GM12864 (cell line): ENCODE measurements at regions not wholly inside any gene's neighbourhood (a gene's known extent, or its start where the extent isn't known, plus 50 kb on each side); places are given as distances from the start of the nearest gene placed in this dataset.

Experiments
- DNase-seq: peaks from one replicate; pipeline ENCODE4 v3.0.0-alpha.2; 2011; ENCODE audit warnings: low read depth
- H3K4me3 ChIP-seq: 2 replicates; pipeline ENCODE4 v1.5.1; 2011; ENCODE audit warnings: mild to moderate bottlenecking, low read depth, low read length, control low read depth
- TF ChIP-seq, protein P1 (sequence below): IDR thresholded peaks from 2 replicates; pipeline ENCODE4 v1.5.1; 2011; ENCODE audit warnings: low read depth, mild to moderate bottlenecking, moderate library complexity, low read length, control low read depth, inconsistent platforms; ENCODE audit errors: missing control alignments

DNA sequence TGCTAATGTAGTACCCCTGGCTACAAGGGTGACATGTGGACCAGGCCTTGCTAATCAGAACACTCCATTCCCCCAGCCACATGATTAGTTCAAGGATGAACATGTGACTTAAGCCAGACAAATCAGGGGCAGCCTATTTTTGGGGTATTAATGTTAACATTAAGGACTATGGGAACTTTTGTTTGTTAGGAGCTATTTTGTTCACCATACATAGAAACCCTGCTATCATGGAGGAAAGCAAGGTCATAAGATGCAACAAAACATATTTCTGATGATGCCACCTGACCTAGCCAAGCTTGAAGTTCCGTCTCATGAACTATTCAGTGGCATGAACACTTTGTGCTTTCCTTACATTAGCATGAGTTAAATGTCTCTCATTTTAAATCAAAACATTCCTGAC, 90.8 kb upstream of the PELI2 start:
- no peak for DNase-seq
- TF ChIP-seq, protein P1, sequence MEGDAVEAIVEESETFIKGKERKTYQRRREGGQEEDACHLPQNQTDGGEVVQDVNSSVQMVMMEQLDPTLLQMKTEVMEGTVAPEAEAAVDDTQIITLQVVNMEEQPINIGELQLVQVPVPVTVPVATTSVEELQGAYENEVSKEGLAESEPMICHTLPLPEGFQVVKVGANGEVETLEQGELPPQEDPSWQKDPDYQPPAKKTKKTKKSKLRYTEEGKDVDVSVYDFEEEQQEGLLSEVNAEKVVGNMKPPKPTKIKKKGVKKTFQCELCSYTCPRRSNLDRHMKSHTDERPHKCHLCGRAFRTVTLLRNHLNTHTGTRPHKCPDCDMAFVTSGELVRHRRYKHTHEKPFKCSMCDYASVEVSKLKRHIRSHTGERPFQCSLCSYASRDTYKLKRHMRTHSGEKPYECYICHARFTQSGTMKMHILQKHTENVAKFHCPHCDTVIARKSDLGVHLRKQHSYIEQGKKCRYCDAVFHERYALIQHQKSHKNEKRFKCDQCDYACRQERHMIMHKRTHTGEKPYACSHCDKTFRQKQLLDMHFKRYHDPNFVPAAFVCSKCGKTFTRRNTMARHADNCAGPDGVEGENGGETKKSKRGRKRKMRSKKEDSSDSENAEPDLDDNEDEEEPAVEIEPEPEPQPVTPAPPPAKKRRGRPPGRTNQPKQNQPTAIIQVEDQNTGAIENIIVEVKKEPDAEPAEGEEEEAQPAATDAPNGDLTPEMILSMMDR: no peak
- H3K4me3 ChIP-seq: no peak overlapping the region

DNA sequence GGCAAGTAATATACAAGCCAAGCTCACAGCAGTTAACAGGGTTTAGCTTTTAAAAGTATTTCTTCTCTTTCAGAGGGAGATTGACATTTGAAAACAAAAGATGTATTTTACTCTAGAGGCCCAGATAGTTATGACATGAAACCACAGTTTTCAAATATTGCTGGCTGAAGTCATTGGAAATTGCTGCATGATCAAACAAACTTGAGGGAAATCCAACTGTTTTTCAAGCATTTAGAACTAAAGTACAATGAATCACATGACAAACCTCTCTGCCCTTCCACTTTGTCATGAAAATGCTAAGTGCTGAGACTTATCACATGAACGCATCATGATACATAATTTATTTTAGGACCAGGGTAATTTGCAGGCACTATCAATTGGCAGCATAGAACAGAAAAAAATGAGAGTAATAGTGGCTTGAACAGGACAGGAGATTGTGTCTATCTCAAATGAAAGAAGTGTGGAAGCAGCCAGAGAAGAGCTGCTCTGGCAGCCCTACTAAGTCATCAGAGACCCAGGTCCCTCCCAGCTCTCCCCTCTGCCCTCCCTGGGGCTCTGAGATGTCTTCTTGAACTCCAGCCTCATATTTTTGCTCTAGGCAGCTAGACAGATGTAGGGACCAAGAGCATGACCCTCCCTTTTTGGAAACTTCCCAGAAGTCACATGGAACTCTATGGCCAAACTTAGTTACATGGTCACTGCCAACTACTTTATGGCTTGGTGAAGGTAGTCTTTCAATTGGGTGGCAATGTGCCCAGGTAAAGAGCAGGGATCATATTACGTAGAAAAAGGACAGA, 90.1 kb upstream of the PELI2 start:
- TF ChIP-seq, protein P1: no peak
- no peak overlapping the region for H3K4me3 ChIP-seq
- DNase-seq: no peak

- TF ChIP-seq, protein P1: no peak
- no peak overlapping the region for H3K4me3 ChIP-seq
Measured at GRCh38 chr14:56036353-56036752, 81.9 kb upstream of the PELI2 start.

DNA sequence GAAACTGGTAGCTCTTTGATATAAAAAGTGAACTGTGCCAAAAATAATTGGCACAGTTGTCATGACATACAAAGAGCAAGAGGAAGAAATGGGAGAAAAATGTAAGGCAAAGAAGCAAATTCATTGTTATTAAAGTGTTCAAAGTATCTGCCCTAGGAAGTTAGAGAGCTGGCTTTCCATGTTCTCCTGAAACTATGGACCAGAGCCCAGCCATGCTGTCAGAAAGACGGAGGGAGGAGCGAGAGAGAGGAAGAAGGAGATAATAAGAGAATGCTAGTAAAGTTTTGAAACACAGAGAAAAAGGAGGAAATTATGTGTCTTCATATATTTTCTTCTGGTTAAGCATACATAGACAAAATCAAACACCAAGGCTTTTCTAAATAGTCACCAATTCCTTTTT, 78.1 kb upstream of the PELI2 start:
- H3K4me3 ChIP-seq: no peak overlapping the region
- TF ChIP-seq, protein P1: no peak
- DNase-seq: no peak

More at GRCh38 chr14:56036353-56036752, 81.9 kb upstream of the PELI2 start:
- DNase-seq: no peak

DNA sequence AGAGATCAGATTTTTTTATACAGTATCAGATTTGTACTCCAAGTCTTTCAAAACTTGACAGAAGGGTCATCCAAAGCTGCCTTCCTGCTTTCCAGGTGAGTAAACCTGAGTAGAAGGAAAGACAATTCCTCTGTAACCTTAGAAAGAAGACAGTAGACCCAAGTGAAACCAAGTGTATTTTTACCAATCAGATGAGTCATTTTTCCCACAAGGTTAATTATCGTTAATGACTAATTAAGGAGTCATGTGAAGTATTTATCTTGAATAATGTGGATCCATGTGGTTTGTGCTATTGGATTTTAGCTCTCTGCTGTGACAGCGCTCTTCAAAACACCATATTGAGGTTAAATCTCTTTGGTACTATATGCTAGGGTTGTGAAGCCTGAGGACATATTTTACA, 74.0 kb upstream of the PELI2 start:
- TF ChIP-seq, protein P1: no peak
- no peak for DNase-seq
- H3K4me3 ChIP-seq: no peak overlapping the region

- DNase-seq: no peak
- no peak overlapping the region for H3K4me3 ChIP-seq
- TF ChIP-seq, protein P1: no peak
Measured at GRCh38 chr14:56046546-56046945, 71.7 kb upstream of the PELI2 start.

DNA sequence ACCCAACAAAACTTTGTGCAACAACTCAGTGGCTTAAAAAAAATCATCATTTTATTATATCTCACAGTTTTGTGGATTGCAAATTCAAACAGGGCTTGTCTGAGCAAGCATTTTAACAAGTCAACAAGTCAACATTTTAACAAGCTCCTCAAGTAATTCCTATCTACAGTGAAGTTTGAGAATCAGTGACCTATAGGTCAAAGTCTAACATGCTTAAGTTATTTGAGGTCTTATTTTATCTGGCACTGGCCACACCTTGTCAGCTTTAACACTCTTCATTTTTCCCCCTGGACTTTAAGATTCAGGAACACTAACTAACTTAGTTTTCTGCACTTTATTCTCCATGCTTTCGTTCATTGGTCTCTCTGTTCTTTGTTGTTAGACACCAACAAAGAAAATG, 71.2 kb upstream of the PELI2 start:
- H3K4me3 ChIP-seq: no peak overlapping the region
- TF ChIP-seq, protein P1: no peak
- no peak for DNase-seq
